Activated B cell treated with CpG ODN at 0.5 μM for 24 hours (primary cell): ENCODE measurements at regions not wholly inside any gene's neighbourhood (a gene's known extent, or its start where the extent isn't known, plus 50 kb on each side); places are given as distances from the start of the nearest gene placed in this dataset.
"Not testable (repeated sequence)": the region's sequence is repeated elsewhere in the genome, so short reads cannot be mapped to it uniquely, and the experiment has no call there.

Source experiments
- ATAC-seq: fragments of 200-7000 bp; cut with Tn5 transposase; one replicate; pipeline ENCODE4 v1.10.0; 2021; ENCODE audit warnings: low read depth, mild to moderate bottlenecking, moderate library complexity
- CTCF ChIA-PET: fragments of 350-600 bp; sonication (Branson Sonifier 250); formaldehyde crosslinking; loops from one replicate; lab custom pipeline; 2021; ENCODE audit warnings: antibody characterized with exemption; lab: Charles Lee
- POLR2A ChIA-PET: fragments of 350-600 bp; sonication (Branson Sonifier 250); formaldehyde crosslinking; loops from one replicate; lab custom pipeline; 2021; ENCODE audit warnings: antibody characterized with exemption; lab: Charles Lee
- DNase-seq: peaks from one replicate; pipeline ENCODE4 v3.0.0; 2022
- H3K27ac Mint-ChIP-seq: one replicate; pipeline ENCODE4 v1.8.0; 2020; ENCODE audit warnings: mixed read lengths
- H3K27me3 Mint-ChIP-seq: one replicate; pipeline ENCODE4 v1.8.0; 2021; ENCODE audit warnings: mixed read lengths
- H3K36me3 Mint-ChIP-seq: one replicate; pipeline ENCODE4 v1.8.0; 2021; ENCODE audit warnings: low read depth, mixed read lengths
- H3K4me1 Mint-ChIP-seq: one replicate; pipeline ENCODE4 v1.8.0; 2021; ENCODE audit warnings: mixed read lengths
- H3K4me3 Mint-ChIP-seq: one replicate; pipeline ENCODE4 v1.8.0; 2020; ENCODE audit warnings: mild to moderate bottlenecking, mixed read lengths
- H3K9me3 Mint-ChIP-seq: one replicate; pipeline ENCODE4 v1.8.0; 2020; ENCODE audit warnings: mixed read lengths
- CTCF ChIP-seq: fragments of 200-600 bp; IDR thresholded peaks from one replicate; pipeline ENCODE4 v1.8.0; 2022; ENCODE audit warnings: antibody characterized with exemption, mild to moderate bottlenecking
- intact Hi-C: fragments of 100-400 bp; cut with micrococcal nuclease; formaldehyde crosslinking; loops from one replicate; pipeline ENCODE4 v1.15.1; 2024

GRCh38 chr14:35174342-35174741 lies 52.0 kb downstream of the PRORP start:
- intact Hi-C loops, result no loop called here
- H3K27ac Mint-ChIP-seq, result no peak overlapping the region
- peaks cover 5% of the 10 kb centered on the region for H3K9me3 Mint-ChIP-seq
- DNase-seq (no peak), ATAC-seq (no peak)
- peaks cover 30% of the 10 kb centered on the region for H3K36me3 Mint-ChIP-seq
- no peak for TF ChIP-seq CTCF
- H3K4me1 Mint-ChIP-seq, result no peaks in the 10 kb centered on the region
- no peaks in the 10 kb centered on the region for H3K27me3 Mint-ChIP-seq
- POLR2A ChIA-PET, result no interaction called here
- H3K4me3 Mint-ChIP-seq, result no peak overlapping the region
- CTCF ChIA-PET, result no interaction called here

- no peaks in the 10 kb centered on the region for H3K9me3 Mint-ChIP-seq
- H3K36me3 Mint-ChIP-seq, result peaks cover 21% of the 10 kb centered on the region
- POLR2A ChIA-PET, result no interaction called here
- DNase-seq (no peak), ATAC-seq (no peak)
- peaks cover 7% of the 10 kb centered on the region for H3K4me1 Mint-ChIP-seq
- no peaks in the 10 kb centered on the region for H3K27me3 Mint-ChIP-seq
- no peak overlapping the region for H3K27ac Mint-ChIP-seq
- CTCF ChIA-PET, result no interaction called here
- TF ChIP-seq CTCF, result no peak
- intact Hi-C loops, result no loop called here
- no peak overlapping the region for H3K4me3 Mint-ChIP-seq
Measured at GRCh38 chr14:35180179-35180578, 57.8 kb downstream of the PRORP start.

- DNase-seq, H3K9me3 Mint-ChIP-seq, H3K27ac Mint-ChIP-seq, intact Hi-C loops, H3K27me3 Mint-ChIP-seq, H3K4me3 Mint-ChIP-seq, POLR2A ChIA-PET, CTCF ChIA-PET: not testable (repeated sequence)
- peak; percentile 50 for ATAC-seq
- Mint-ChIP-seq H3K36me3 (peaks cover 28% of the 10 kb centered on the region), H3K4me1 (peaks cover 11% of the 10 kb centered on the region)
Measured at GRCh38 chr14:35184891-35185290, 62.5 kb downstream of the PRORP start.

- Mint-ChIP-seq H3K27me3 (no peaks in the 10 kb centered on the region), H3K36me3 (peaks cover 34% of the 10 kb centered on the region), H3K27ac (no peak overlapping the region), H3K4me1 (peaks cover 11% of the 10 kb centered on the region), H3K9me3 (no peaks in the 10 kb centered on the region), H3K4me3 (no peak overlapping the region)
- intact Hi-C loops, result no loop called here
- CTCF ChIA-PET, result no interaction called here
- POLR2A ChIA-PET, result no interaction called here
- no peak for TF ChIP-seq CTCF
- ATAC-seq (no peak), DNase-seq (no peak)
Measured at GRCh38 chr14:35189422-35189821, 67.1 kb downstream of the PRORP start.

GRCh38 chr14:35193161-35193560 lies 70.8 kb downstream of the PRORP start:
- DNase-seq (no peak), ATAC-seq (no peak)
- ChIA-PET POLR2A (no interaction called here), CTCF (no interaction called here)
- H3K9me3 Mint-ChIP-seq, result no peaks in the 10 kb centered on the region
- no peaks in the 10 kb centered on the region for H3K27me3 Mint-ChIP-seq
- H3K36me3 Mint-ChIP-seq, result peaks cover 26% of the 10 kb centered on the region
- no peak overlapping the region for H3K27ac Mint-ChIP-seq
- no peaks in the 10 kb centered on the region for H3K4me1 Mint-ChIP-seq
- no peak for TF ChIP-seq CTCF
- no peak overlapping the region for H3K4me3 Mint-ChIP-seq
- intact Hi-C loops, result no loop called here

- intact Hi-C loops, H3K9me3 Mint-ChIP-seq, H3K27me3 Mint-ChIP-seq, CTCF ChIA-PET, ATAC-seq, H3K27ac Mint-ChIP-seq, H3K4me3 Mint-ChIP-seq, H3K4me1 Mint-ChIP-seq, DNase-seq, POLR2A ChIA-PET: not testable (repeated sequence)
- H3K36me3 Mint-ChIP-seq, result peaks cover 23% of the 10 kb centered on the region
Measured at GRCh38 chr14:35194183-35194582, 71.8 kb downstream of the PRORP start.
